HG03095 (cell line): ENCODE measurements at regions not wholly inside any gene's neighbourhood (a gene's known extent, or its start where the extent isn't known, plus 50 kb on each side); places are given as distances from the start of the nearest gene placed in this dataset.

ENCODE experiments used
- ATAC-seq: cut with Tn5 transposase; IDR thresholded peaks from one replicate; pipeline ENCODE4 v1.9.1; 2021; ENCODE audit warnings: moderate library complexity; ENCODE audit not compliant: unreplicated experiment

GRCh38 chr2:64768491-64769005 is 114.8 kb upstream of the SERTAD2 start:
- ATAC-seq = no peak

- ATAC-seq = no peak
These were observed 115.8 kb upstream of the SERTAD2 start for GRCh38 chr2:64769392-64770044.

GRCh38 chr2:64770137-64770780 is 116.5 kb upstream of the SERTAD2 start:
- ATAC-seq = no peak

- no peak for ATAC-seq
These were observed 117.1 kb upstream of the SERTAD2 start for GRCh38 chr2:64770781-64771334.

- ATAC-seq = no peak
These were observed 118.0 kb upstream of the SERTAD2 start for GRCh38 chr2:64771737-64772136.

- no peak for ATAC-seq
These were observed 119.9 kb upstream of the SERTAD2 start for GRCh38 chr2:64773461-64774118.

- no peak for ATAC-seq
These were observed 124.1 kb upstream of the SERTAD2 start for GRCh38 chr2:64777841-64778240.

GRCh38 chr2:64779117-64779690 is 125.5 kb upstream of the SERTAD2 start:
- no peak for ATAC-seq

GRCh38 chr2:64780041-64780440 is 126.3 kb upstream of the SERTAD2 start:
- ATAC-seq = no peak

- no peak for ATAC-seq
These were observed 128.1 kb upstream of the SERTAD2 start for GRCh38 chr2:64781711-64782390.

GRCh38 chr2:64784168-64785061 is 130.7 kb upstream of the SERTAD2 start:
- no peak for ATAC-seq

- no peak for ATAC-seq
These were observed 131.5 kb upstream of the SERTAD2 start for GRCh38 chr2:64785245-64785644.

GRCh38 chr2:64786343-64787018 is 132.8 kb upstream of the SERTAD2 start:
- no peak for ATAC-seq

GRCh38 chr2:64787019-64787365 is 133.3 kb upstream of the SERTAD2 start:
- ATAC-seq = no peak

- ATAC-seq = no peak
These were observed 134.0 kb upstream of the SERTAD2 start for GRCh38 chr2:64787698-64788097.

GRCh38 chr2:64789466-64790320 is 136.0 kb upstream of the SERTAD2 start:
- ATAC-seq = no peak

GRCh38 chr2:64792300-64792699 is 138.6 kb upstream of the SERTAD2 start:
- ATAC-seq = no peak

- ATAC-seq = no peak
These were observed 139.4 kb upstream of the SERTAD2 start for GRCh38 chr2:64792995-64793639.
